Fibroblast of peridontal ligament (primary cell): ENCODE measurements at regions not wholly inside any gene's neighbourhood (a gene's known extent, or its start where the extent isn't known, plus 50 kb on each side); places are given as distances from the start of the nearest gene placed in this dataset.

Experiments
- DNase-seq: peaks from one replicate; pipeline ENCODE4 v3.0.0-alpha.2; 2010; ENCODE audit errors: extremely low read depth

DNA sequence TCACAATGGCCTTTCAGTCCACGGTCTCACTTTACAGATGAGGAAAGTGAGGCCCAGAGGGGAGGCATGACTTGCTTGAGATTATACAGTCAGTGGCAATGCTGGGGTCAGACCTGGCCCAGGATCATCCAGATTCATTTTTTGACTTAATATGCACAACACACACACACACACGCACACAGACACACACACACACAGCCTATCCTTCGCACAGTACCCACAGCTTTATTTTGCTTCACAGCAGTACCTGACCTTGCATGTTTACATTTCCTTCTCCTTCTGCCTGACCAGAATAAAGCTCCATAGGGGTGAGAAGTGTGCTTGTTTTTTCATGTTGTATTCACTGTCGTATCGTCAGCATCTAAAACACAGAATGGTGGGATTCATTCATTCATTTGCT is 79.8 kb downstream of the VEGFA start:
- DNase-seq, result no peak

DNA sequence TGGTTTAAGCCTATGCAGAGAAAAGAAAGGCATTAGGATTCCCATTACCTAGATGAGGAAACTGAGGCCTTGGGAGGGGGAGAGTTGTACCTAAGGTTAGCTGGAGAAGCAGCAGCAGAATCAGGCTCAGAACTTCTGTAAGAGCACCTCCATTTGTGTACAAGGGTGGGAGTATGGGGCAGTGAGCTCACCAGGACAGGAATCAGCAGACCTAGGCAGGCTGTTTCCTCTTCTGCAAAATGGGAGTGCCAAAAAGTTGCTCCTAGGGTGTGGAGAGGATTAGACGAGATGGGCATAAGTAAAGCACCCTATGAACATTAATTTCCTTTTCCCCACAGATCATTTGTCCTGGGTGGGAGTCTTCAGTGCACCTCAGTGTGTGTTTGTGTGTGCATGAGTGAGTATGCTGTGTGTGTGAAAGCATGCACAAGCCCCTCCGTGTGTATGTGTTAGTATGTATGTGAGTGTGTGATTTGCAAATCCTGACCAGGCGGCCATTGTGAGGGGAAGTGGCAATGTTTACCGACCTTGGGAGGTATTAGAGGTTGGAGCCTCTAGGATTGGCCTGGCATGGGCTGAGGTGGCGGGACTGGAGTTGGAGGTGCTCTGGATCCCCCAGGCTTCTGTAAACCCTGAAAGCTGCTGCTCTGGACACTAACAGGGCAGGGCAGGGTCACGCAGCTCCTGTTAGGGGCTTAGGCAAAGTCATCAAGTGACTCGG is 78.8 kb downstream of the VEGFA start:
- no peak for DNase-seq

DNA sequence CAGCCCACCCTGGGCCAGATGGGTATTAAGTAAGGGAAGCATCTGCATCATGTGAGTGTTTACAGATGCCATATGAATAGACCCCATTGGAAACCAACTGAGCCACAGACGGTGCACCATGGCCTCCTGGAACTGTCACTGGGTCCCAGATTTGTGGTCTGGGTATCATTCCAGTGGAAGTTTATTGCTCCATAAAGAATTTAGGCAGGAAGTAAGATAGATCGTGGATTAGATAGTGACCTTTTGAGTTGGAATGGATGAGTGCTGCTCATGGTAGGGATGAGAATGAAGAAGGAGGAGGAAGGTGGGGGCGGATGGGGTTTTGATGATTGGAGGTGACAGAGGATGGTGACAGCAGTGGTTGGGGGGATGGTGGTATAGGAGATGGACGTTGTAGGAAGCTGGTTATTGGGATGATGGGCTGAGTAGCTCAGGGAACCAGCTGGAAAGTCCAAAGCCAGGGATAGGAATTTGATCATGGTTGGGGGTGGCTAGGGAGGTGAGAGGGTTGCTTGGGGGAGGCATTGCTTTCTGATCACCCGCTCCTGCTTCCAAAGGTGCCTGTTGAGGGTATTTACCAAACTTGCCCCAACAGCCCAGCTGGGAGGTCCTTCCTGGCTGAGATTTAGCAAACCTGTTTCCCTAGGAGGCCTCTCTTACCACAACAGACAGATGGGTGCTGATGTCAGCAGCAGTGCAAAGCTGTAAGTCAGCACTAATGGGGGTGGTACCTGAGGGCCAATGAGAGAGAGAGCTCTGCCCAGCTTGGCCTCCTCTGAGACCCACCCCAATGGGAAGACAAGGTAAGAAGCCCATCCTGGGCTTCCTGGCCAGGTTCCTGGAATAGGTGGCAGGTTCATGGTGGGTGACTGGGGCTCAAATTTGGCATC is 78.0 kb downstream of the VEGFA start:
- no peak for DNase-seq

DNA sequence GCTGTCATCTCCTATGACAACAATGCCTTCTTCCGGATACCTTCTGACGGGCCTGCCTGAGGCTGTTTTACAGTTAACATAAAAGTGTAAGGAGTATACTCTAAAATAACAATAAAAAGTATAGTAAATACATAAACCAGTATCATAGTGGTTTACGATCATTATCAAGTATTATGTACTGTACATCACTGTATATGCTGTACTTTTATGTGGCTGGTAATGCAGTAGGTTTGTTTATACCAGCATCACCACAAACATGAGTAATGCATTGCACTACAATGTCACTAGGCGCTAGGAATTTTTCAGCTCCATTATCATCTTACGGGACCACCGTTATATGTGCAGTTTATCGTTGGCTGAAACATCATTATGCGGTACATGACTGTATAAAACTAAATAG is 76.5 kb downstream of the VEGFA start:
- DNase-seq, result peak; percentile 35

DNA sequence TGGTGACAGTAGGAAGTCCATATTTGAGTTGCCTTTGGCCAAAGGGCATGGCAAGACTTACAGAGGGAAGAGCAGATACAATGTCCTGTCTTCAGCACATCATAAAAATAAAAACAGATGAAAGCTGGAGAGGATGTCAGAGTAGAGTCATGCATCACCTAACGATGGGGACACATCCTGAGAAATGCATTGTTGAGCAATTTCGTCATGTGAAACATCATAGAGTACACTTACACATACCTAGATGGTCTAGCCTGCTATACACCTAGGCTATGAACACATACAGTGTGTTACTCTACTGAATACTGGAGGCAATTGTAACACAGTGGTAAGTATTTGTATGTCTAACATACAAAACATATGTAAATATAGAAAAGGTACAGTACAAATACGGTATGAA is 75.6 kb downstream of the VEGFA start:
- no peak for DNase-seq

DNA sequence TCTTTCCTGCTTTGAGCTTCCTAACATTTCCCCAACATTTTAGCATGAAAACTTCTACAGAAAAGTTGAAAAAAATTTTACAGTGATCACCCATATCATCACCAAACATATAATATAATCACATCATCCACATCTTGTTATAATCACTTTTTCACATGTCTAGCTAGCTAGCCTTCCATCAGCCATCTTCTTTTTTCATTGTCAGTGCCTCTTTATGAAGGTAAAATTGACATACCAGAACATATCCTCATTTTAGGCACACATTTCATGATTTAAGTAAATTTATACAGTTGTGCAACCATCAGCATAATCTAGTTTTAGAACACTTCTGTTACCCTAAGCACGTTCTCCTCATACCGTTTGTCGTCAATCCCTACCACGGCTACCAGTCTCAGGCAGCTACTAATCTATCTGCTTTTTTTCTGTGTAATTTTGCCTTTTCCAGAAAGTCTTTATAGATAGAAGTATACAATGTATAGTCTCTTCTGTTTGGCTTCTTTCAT is 73.7 kb downstream of the VEGFA start:
- DNase-seq, result no peak

DNA sequence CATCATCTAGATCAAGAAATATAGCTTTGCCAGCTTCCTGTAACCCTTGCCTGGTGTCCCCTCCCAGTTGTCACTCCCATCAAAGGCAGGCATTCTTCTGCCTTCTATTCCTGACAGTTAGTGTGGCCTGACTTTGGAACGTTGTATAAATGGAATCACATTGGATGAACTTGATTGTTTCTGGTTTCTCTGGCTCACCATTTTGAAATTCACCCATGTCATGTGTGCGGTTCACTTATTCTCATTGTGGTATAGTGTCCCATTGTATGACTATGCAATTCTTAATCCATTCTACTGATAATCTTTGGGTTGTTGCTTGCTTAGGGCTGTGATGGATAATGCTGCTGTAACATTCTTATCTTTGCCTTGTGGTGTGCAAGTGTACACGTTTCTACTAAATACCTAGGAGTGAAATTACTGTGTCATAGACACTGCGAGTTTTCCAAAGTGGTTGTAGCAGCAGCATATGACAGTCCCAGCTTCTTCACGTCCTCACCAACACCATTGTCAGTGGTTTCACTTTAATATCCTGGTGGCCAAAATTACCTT is 73.2 kb downstream of the VEGFA start:
- no peak for DNase-seq

DNA sequence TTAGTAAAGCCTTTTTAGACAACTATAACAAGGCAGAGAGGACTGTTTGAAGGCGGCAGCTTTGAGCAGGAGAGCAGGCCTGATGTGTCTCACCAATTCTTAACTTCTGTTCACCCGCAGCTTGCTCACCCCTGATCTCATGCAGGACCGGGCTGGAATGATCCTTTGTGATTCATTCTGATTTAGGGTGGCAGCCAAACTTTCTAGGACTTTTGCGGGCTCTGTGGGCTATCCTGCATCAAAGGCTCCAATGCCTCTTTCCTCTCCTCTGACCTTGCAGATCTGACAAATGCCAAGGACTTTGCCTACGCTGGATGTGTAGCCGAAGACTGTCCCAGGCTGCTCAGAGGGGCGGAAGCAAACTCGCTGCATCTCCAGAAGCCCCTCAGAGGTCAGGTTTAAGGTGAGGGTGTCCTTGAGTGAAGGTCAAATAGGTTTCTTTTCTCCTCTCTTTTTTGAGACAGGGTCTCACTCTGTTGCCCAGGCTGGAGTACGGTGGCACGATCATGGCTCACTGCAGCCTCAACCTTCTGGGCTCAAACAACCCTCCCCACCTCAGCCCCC is 72.3 kb downstream of the VEGFA start:
- DNase-seq, result peak; percentile 77

DNA sequence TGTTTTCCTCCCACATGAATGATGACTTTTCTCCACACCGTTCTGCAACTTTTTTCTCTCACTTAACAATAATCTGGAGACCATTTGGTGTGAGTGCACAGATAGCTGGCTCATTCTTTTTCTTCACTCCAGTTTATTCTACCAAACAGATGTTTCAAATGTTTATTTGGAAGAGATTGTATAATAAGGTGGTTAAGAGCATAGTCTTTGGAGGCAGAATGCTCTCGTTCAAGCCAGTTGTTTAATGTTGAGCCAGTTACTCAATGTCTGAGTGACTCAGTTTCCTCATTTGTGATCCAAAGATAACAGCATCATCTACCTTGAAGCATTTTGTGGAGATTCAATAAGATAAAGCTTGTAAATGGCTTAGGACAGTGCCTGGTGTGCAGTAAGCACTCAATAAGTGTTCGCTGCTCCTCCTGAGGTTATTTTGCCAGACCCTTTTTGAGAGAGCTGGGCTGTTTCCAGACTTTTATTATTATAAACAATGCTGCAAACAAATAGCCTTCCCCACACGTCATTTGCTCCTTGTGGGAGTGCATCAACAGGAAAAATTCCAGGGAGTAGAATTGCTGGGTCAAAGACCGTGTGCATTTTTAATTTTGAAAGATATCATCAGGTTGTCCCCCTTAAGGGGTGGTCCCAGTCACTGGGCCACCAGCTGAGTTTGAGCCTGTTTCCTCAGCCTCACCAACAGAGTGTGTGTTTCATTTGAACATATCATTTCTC is 70.6 kb downstream of the VEGFA start:
- DNase-seq, result peak; percentile 76

DNA sequence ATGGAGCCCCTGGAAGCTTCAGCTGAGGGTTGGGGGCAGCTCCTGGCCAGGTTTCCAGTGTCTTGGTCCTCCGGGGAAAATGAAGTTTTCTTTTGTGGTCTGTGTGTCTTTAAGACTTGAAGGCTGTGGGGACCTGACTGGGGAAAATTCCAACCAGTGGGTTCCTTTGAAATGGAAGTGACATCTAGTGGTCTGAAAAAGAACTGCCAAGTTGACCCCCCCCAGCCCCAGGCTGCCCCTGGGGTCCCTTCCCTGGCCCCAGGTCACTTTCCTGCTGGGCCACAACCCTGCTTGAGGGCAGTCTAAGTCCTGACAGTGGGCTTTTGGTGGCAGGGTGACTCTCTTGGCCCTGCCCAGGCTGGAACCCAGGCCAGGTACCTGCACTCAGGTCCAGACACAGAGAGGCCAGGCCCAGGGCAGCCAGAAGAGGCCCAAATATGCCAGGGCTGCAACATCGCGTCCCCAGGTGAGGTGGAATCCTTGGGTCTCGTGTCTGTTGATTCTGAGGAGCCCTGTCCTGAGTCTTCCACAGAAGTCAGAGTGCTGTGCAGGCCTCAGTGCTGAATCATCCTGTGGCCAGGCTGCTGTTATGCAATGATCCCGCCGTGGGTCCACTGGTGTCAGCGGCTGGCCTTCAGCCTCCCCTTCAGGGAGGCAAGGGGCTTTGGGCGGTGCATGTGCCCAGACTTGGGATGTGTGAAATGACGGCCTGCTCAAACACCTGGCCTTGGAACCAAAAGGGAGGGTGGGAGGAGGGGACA is 68.4 kb downstream of the VEGFA start:
- DNase-seq, result peak; percentile 77

DNA sequence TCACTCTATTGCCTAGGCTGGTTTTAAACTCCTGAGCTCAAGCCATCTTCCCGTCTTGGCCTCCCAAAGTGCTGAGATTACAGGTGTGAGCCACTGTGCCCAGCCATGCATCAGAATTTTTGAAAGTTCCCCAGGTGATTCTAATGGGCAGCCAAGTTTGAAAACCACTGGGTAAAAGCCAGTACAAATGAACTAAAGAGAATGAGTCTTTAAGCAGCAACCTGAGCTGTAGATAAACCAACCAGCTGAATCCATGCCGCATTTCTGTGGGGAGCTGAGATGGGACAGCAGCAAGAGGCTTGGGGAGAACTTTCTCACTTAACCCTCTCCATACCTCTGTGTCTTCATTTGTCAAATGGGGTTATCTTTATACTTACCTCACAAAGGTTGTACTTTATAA is 67.5 kb downstream of the VEGFA start:
- no peak for DNase-seq

DNA sequence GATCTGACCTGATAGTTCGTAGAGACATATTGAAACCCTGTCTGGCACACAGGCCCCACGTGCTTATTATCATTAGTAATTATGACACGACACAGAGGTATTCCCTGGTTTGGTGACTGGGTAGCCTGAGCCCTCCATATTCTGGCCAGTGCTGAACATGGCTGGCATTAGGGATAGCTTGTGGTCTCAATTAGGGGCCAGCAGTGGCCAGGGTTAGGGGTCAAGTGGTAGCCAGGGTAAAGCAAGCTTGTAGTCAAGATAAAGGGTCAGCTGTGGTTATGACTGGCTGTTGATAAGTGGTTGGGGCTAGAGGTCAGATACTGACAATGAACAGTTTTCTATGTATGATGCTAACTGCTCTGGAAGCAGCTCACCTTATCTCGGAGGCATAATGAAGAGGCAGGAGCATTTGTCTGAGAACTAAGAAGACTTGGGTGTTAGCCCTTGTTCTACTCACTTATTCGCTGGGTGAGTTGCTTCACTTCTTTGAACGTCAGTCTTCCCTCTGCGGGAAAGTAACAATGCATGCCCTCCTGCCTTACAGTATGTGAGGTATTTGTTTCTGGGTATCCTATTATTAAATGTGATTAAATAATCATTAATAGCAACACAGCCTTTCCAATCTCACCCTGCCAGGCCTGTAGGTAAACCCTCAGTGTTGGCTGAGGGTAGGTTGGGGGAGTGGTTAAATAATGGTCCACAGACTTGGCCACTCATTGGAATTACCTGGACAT is 66.7 kb downstream of the VEGFA start:
- DNase-seq, result no peak
